Activated naive CD4-positive, alpha-beta T cell treated with anti-CD3 and anti-CD28 coated beads, Interleukin-2, amount 50 U/mL, for 24 hours (primary cell): ENCODE measurements at regions not wholly inside any gene's neighbourhood (a gene's known extent, or its start where the extent isn't known, plus 50 kb on each side); places are given as distances from the start of the nearest gene placed in this dataset.
"Not testable (repeated sequence)": the region's sequence is repeated elsewhere in the genome, so short reads cannot be mapped to it uniquely, and the experiment has no call there.

ENCODE experiments used
- H3K27ac Mint-ChIP-seq: one replicate; pipeline ENCODE4 v1.8.0; 2021; ENCODE audit warnings: mild to moderate bottlenecking, mixed read lengths
- H3K27me3 Mint-ChIP-seq: one replicate; pipeline ENCODE4 v1.8.0; 2021; ENCODE audit warnings: mixed read lengths
- H3K36me3 Mint-ChIP-seq: one replicate; pipeline ENCODE4 v1.8.0; 2021; ENCODE audit warnings: mixed read lengths
- H3K4me1 Mint-ChIP-seq: one replicate; pipeline ENCODE4 v1.8.0; 2021; ENCODE audit warnings: mixed read lengths
- H3K4me3 Mint-ChIP-seq: one replicate; pipeline ENCODE4 v1.8.0; 2021; ENCODE audit warnings: mild to moderate bottlenecking, mixed read lengths
- H3K9me3 Mint-ChIP-seq: one replicate; pipeline ENCODE4 v1.8.0; 2021; ENCODE audit warnings: mixed read lengths

GRCh38 chr6:145098127-145098526, 637.2 kb downstream of the EPM2A start:
- H3K9me3 Mint-ChIP-seq, H3K27ac Mint-ChIP-seq, H3K36me3 Mint-ChIP-seq, H3K4me1 Mint-ChIP-seq, H3K27me3 Mint-ChIP-seq, H3K4me3 Mint-ChIP-seq: not testable (repeated sequence)

DNA sequence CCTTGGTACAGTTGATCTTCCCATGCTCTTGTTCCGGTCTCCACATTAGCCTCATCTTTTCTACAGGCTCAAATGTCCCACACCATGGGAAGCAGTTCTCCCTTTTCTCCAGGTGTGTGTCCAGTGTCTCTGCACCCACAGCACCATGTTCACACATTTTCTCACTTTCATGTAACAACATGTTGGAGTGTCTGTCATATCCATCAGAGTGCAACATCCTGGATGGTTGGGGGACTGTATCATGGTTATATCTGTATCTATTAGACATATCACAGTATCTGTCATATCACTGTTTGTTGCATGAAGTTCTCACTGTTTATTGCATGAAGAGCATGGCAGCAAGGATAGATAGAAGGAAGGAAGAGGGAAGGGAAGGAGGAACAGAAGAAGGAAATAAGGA, 635.6 kb downstream of the EPM2A start:
- no peaks in the 10 kb centered on the region for H3K4me1 Mint-ChIP-seq
- no peak overlapping the region for H3K27ac Mint-ChIP-seq
- H3K36me3 Mint-ChIP-seq: no peaks in the 10 kb centered on the region
- no peak overlapping the region for H3K4me3 Mint-ChIP-seq
- no peaks in the 10 kb centered on the region for H3K9me3 Mint-ChIP-seq
- H3K27me3 Mint-ChIP-seq: peaks cover 5% of the 10 kb centered on the region

- no peak overlapping the region for H3K4me3 Mint-ChIP-seq
- H3K9me3 Mint-ChIP-seq: no peaks in the 10 kb centered on the region
- H3K36me3 Mint-ChIP-seq: no peaks in the 10 kb centered on the region
- H3K27ac Mint-ChIP-seq: no peak overlapping the region
- H3K27me3 Mint-ChIP-seq: peaks cover 7% of the 10 kb centered on the region
- no peaks in the 10 kb centered on the region for H3K4me1 Mint-ChIP-seq
Measured at GRCh38 chr6:145110109-145110508, 625.2 kb downstream of the EPM2A start.

DNA sequence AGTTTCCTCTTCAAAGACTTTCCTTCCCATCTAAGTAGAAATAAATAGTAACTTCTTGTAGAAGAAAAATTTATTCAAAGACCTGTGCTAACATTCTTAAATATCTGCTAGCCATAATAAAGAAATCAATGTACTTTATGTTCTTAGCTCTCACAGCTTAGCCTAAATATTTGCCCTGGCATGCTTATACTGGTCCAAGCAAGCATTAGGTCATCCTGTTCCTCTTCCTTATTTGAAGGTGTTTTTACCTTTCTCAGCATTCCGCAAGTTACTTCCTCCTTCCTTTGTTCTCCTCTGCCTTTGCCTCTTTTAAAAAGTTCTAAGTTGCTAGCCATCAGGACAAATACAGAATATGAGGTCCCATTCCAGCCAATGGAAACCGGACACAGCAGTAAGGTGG, 623.9 kb downstream of the EPM2A start:
- H3K27ac Mint-ChIP-seq, H3K36me3 Mint-ChIP-seq, H3K9me3 Mint-ChIP-seq, H3K4me1 Mint-ChIP-seq, H3K27me3 Mint-ChIP-seq, H3K4me3 Mint-ChIP-seq: not testable (repeated sequence)

DNA sequence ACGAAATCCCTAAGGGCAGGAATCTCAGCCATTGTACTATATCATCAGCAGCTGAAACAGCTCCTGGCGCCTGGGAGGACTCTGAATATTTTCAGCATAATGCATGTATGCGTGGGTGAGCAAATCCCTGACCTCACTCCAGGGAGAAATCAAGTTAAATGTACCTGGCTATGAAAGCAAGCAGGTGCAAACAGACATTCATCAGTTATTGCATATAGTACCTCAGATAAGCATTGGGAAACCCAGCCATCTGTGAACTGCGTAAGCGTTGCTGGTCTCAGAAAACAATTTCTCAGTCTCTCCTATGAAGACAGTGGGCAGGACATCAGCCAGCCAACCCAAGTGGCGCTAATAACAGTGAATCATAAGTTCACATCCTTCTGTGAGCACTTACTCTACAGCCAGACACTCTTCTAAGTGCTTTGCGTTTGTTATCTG, 622.6 kb downstream of the EPM2A start:
- Mint-ChIP-seq H3K36me3 (no peaks in the 10 kb centered on the region), H3K4me1 (no peaks in the 10 kb centered on the region)

DNA sequence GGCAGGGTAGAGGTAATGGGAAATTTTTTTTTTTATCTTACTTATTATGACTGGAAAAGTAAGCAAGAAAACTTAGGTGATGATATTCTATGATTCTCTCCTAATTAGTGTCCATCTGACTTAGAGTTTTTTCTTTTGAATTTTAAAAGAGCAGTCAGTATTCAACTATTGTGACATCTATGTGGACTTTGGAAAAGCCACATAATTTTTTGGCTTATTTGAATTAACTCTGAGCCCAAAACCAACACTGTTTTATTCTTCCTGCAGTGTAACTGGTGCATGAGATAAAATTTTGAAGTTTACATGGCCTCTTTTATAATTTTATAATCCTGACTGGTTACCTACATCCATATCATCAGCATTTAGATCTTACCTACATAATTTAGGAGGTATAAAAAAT, 619.7 kb downstream of the EPM2A start:
- H3K4me3 Mint-ChIP-seq: no peak overlapping the region
- peaks cover 7% of the 10 kb centered on the region for H3K27me3 Mint-ChIP-seq
- no peak overlapping the region for H3K27ac Mint-ChIP-seq
- H3K36me3 Mint-ChIP-seq: no peaks in the 10 kb centered on the region
- no peaks in the 10 kb centered on the region for H3K4me1 Mint-ChIP-seq
- H3K9me3 Mint-ChIP-seq: no peaks in the 10 kb centered on the region

More for the DNA sequence above, 622.6 kb downstream of the EPM2A start:
- H3K4me3 Mint-ChIP-seq: no peak overlapping the region
- H3K27ac Mint-ChIP-seq: no peak overlapping the region
- peaks cover 7% of the 10 kb centered on the region for H3K27me3 Mint-ChIP-seq
- no peaks in the 10 kb centered on the region for H3K9me3 Mint-ChIP-seq

GRCh38 chr6:145116591-145117178, 618.6 kb downstream of the EPM2A start:
- Mint-ChIP-seq H3K27me3 (peaks cover 7% of the 10 kb centered on the region), H3K9me3 (no peaks in the 10 kb centered on the region), H3K27ac (no peak overlapping the region), H3K4me1 (no peaks in the 10 kb centered on the region), H3K36me3 (no peaks in the 10 kb centered on the region), H3K4me3 (no peak overlapping the region)

GRCh38 chr6:145118224-145118623, 617.1 kb downstream of the EPM2A start:
- Mint-ChIP-seq H3K4me1 (no peaks in the 10 kb centered on the region), H3K4me3 (no peak overlapping the region), H3K9me3 (no peaks in the 10 kb centered on the region), H3K36me3 (no peaks in the 10 kb centered on the region), H3K27me3 (no peaks in the 10 kb centered on the region), H3K27ac (no peak overlapping the region)

GRCh38 chr6:145119081-145119480, 616.2 kb downstream of the EPM2A start:
- Mint-ChIP-seq H3K36me3 (no peaks in the 10 kb centered on the region), H3K27ac (no peak overlapping the region), H3K4me3 (no peak overlapping the region), H3K4me1 (no peaks in the 10 kb centered on the region), H3K9me3 (peaks cover 6% of the 10 kb centered on the region), H3K27me3 (peaks cover 3% of the 10 kb centered on the region)

DNA sequence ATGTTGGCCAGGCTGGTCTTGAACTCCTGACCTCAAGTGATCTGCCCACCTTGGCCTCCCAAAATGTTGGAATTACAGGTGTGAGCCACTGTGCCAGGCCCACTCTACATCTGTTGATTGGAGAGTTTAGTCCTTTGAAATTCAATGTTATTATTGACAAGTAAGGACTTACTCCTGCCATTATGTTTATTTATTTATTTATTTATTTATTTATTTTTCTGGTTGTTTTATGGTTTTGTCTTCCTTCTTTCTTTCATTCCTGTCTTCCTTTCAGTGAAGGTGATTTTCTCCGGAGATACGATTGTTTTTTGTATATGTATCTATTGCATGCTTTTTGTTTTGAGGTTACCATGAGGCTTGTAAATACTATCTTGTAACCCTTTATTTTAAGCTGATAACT, 602.6 kb downstream of the EPM2A start:
- Mint-ChIP-seq H3K36me3 (no peaks in the 10 kb centered on the region), H3K4me1 (no peaks in the 10 kb centered on the region), H3K9me3 (peaks cover 8% of the 10 kb centered on the region), H3K27me3 (peaks cover 6% of the 10 kb centered on the region), H3K4me3 (no peak overlapping the region), H3K27ac (no peak overlapping the region)

DNA sequence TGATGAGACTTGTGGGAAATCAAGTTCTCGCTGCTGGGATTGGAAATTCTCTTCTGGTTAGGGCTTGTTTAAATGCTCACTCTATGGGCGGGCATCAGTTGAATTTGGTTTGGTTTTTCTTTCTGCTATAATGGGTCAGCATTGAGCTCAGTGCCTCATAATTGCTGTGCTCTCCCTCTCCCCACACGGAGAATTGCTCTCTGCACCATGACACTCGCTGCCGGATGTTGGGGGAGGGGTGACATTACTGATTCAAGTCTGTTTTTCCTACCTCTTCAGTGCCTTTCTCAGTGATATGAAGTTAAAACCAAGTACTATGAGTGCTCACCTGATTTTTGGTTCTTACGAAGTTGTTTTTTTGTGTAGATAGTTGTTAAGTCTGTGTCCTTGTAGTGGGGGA, 599.6 kb downstream of the EPM2A start:
- Mint-ChIP-seq H3K27me3 (peaks cover 8% of the 10 kb centered on the region), H3K4me3 (no peak overlapping the region), H3K9me3 (no peaks in the 10 kb centered on the region), H3K36me3 (no peaks in the 10 kb centered on the region), H3K27ac (no peak overlapping the region), H3K4me1 (no peaks in the 10 kb centered on the region)

DNA sequence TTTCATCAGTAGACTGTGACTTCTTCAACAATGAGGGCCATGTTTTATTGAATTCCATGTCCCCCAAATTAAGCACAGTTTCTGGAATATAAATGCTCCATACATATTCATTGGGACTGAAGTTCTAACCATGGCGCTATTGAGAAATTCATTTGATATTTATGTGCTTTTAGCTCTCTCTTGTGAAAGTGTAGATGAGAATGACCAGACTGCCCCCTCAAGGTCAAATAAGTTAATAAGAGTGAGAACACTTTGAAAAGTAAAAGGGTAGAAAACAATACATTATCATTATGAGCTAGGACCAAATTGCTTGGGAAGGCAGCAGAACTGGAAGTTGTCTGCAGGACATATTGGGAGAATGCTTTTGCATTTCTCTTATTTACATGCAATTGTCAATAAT, 597.9 kb downstream of the EPM2A start:
- Mint-ChIP-seq H3K4me1 (no peaks in the 10 kb centered on the region), H3K9me3 (no peaks in the 10 kb centered on the region), H3K36me3 (no peaks in the 10 kb centered on the region), H3K4me3 (no peak overlapping the region), H3K27ac (no peak overlapping the region), H3K27me3 (peaks cover 9% of the 10 kb centered on the region)

- H3K36me3 Mint-ChIP-seq: no peaks in the 10 kb centered on the region
- no peaks in the 10 kb centered on the region for H3K9me3 Mint-ChIP-seq
- H3K27ac Mint-ChIP-seq: no peak overlapping the region
- peaks cover 8% of the 10 kb centered on the region for H3K27me3 Mint-ChIP-seq
- no peak overlapping the region for H3K4me3 Mint-ChIP-seq
- no peaks in the 10 kb centered on the region for H3K4me1 Mint-ChIP-seq
Measured at GRCh38 chr6:145138469-145139139, 596.7 kb downstream of the EPM2A start.

DNA sequence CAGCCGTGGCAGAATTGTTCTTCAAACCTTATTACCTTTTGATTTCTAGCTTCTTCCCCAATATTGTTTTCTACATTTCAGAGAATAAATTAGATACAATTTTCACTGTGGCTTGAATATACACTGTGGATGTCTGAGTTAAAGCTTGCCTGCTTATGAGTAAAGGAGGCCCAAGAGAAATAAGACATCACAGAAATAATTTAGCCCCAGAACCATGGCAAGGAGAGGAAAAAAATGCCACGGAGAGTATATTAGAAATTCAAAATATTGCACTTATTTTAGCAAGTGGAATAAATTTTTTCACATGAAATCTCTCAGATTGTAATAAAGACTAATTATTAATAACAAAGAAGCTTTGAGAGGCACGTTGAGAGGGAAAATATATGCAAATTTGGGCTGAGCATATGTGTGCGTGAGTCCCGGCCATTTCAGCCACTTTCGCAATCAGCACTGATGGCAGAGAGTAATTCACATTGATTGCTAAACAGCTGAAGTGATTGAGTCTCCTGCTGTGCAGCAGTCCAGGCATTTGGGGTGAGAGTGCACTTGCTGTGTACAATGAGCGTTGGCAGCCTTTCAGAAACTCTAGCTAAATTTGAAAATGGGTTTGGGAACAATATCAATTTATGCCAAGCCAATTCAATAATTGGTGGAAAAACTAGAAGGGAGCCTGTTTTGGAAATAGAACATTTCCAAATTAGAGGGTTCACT, 596.0 kb downstream of the EPM2A start:
- Mint-ChIP-seq H3K9me3 (no peaks in the 10 kb centered on the region), H3K4me3 (no peak overlapping the region), H3K27me3 (peaks cover 8% of the 10 kb centered on the region), H3K27ac (no peak overlapping the region), H3K36me3 (no peaks in the 10 kb centered on the region), H3K4me1 (no peaks in the 10 kb centered on the region)

DNA sequence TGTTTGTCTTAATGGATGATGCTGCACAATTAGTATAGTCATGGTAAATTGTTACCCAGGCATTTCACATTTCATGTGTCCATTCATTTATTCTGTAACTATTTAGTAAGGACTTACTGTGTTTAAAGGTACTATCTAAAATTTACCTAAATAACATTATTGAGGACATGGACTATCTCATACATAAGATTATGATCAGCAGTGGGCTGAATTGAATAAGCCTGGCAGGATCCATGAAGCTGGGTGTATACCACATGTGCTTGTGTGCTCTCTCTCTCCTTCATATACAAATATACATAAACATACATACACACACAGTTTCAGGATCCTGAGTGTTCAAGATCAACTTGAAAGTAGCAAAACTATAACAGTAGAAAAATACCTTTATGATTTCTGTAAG, 595.4 kb downstream of the EPM2A start:
- Mint-ChIP-seq H3K27me3 (peaks cover 8% of the 10 kb centered on the region), H3K4me3 (no peak overlapping the region)

GRCh38 chr6:145141572-145141971, 593.7 kb downstream of the EPM2A start:
- no peaks in the 10 kb centered on the region for H3K36me3 Mint-ChIP-seq
- peaks cover 11% of the 10 kb centered on the region for H3K27me3 Mint-ChIP-seq
- H3K9me3 Mint-ChIP-seq: no peaks in the 10 kb centered on the region
- H3K4me1 Mint-ChIP-seq: no peaks in the 10 kb centered on the region
- H3K4me3 Mint-ChIP-seq: no peak overlapping the region
- H3K27ac Mint-ChIP-seq: no peak overlapping the region

More for the DNA sequence above, 595.4 kb downstream of the EPM2A start:
- H3K4me1 Mint-ChIP-seq: no peaks in the 10 kb centered on the region
- no peaks in the 10 kb centered on the region for H3K36me3 Mint-ChIP-seq
- H3K9me3 Mint-ChIP-seq: no peaks in the 10 kb centered on the region
- no peak overlapping the region for H3K27ac Mint-ChIP-seq
